Fibroblast of lung (primary cell): ENCODE measurements at regions not wholly inside any gene's neighbourhood (a gene's known extent, or its start where the extent isn't known, plus 50 kb on each side); places are given as distances from the start of the nearest gene placed in this dataset.

Experiments
- DNase-seq, 2 donors: peaks; one replicate each; pipeline versions ENCODE4 v3.0.0 to v3.0.0-alpha.2; 2010; ENCODE audit warnings: low read depth in 2 of 2
- H2AFZ ChIP-seq: 2 replicates; pipeline ENCODE4 v1.5.1; 2012; ENCODE audit warnings: low read length, control low read depth, inconsistent platforms
- H3K27ac ChIP-seq: 2 replicates; pipeline ENCODE4 v1.5.1; 2011; ENCODE audit warnings: low read length, control low read depth; ENCODE audit not compliant: insufficient read depth
- H3K27me3 ChIP-seq: 2 replicates; pipeline ENCODE4 v1.5.1; 2011; ENCODE audit warnings: mild to moderate bottlenecking, low read length; ENCODE audit not compliant: control insufficient read depth, insufficient read depth
- H3K36me3 ChIP-seq: 2 replicates; pipeline ENCODE4 v1.5.1; 2011; ENCODE audit warnings: low read length; ENCODE audit not compliant: control insufficient read depth, insufficient read depth
- H3K4me1 ChIP-seq: 2 replicates; pipeline ENCODE4 v1.5.1; 2011; ENCODE audit warnings: low read length; ENCODE audit not compliant: control insufficient read depth, insufficient read depth; ENCODE audit errors: extremely low read depth
- H3K4me2 ChIP-seq: 2 replicates; pipeline ENCODE4 v1.5.1; 2011; ENCODE audit warnings: low read length, control low read depth; ENCODE audit not compliant: insufficient read depth; ENCODE audit errors: extremely low read depth
- H3K4me3 ChIP-seq, 4 experiments: fragments of 200-600 bp in 1 of 4; sonication (generic) in 1 of 4; replicated peaks in 1 of 4; 2 replicates each; pipeline ENCODE4 v1.5.1; 2011 to 2016; ENCODE audit warnings: low read length in 4 of 4, low read depth in 3 of 4, mild to moderate bottlenecking in 3 of 4, control low read depth in 2 of 4, inconsistent platforms in 1 of 4, mixed read lengths in 1 of 4; ENCODE audit not compliant: insufficient read depth in 1 of 4; ENCODE audit errors: control extremely low read depth in 1 of 4
- H3K79me2 ChIP-seq: 2 replicates; pipeline ENCODE4 v1.5.1; 2012; ENCODE audit warnings: mild to moderate bottlenecking, low read length, inconsistent platforms; ENCODE audit not compliant: control insufficient read depth, insufficient read depth
- H3K9ac ChIP-seq: 2 replicates; pipeline ENCODE4 v1.5.1; 2011; ENCODE audit warnings: mild to moderate bottlenecking, low read length, control low read depth; ENCODE audit not compliant: insufficient read depth
- H3K9me3 ChIP-seq: 2 replicates; pipeline ENCODE4 v1.5.1; 2012; ENCODE audit warnings: low read depth, low read length; ENCODE audit not compliant: control insufficient read depth, insufficient read depth
- H4K20me1 ChIP-seq: 2 replicates; pipeline ENCODE4 v1.5.1; 2011; ENCODE audit warnings: low read length; ENCODE audit not compliant: control insufficient read depth, insufficient read depth; ENCODE audit errors: extremely low read depth
- EZH2 ChIP-seq: IDR thresholded peaks from 2 replicates; pipeline ENCODE4 v1.5.1; 2012; ENCODE audit warnings: low read length, control low read depth, mild to moderate bottlenecking; ENCODE audit errors: missing control alignments
- TF ChIP-seq, protein P1 (sequence below), 2 donors: IDR thresholded peaks in 1 of 2; conservative IDR thresholded peaks in 1 of 2; 1 replicate in 1 of 2; 2 replicates in 1 of 2; pipeline ENCODE4 v1.5.1; 2011 to 2012; ENCODE audit warnings: low read length in 2 of 2, control low read depth in 1 of 2, inconsistent platforms in 1 of 2, low read depth in 1 of 2, mild to moderate bottlenecking in 1 of 2

- no peak overlapping the region for H3K27ac ChIP-seq
- TF ChIP-seq, protein P1, sequence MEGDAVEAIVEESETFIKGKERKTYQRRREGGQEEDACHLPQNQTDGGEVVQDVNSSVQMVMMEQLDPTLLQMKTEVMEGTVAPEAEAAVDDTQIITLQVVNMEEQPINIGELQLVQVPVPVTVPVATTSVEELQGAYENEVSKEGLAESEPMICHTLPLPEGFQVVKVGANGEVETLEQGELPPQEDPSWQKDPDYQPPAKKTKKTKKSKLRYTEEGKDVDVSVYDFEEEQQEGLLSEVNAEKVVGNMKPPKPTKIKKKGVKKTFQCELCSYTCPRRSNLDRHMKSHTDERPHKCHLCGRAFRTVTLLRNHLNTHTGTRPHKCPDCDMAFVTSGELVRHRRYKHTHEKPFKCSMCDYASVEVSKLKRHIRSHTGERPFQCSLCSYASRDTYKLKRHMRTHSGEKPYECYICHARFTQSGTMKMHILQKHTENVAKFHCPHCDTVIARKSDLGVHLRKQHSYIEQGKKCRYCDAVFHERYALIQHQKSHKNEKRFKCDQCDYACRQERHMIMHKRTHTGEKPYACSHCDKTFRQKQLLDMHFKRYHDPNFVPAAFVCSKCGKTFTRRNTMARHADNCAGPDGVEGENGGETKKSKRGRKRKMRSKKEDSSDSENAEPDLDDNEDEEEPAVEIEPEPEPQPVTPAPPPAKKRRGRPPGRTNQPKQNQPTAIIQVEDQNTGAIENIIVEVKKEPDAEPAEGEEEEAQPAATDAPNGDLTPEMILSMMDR (conservative IDR thresholded peaks at IDR 0.05 in 1 of 2, IDR thresholded peaks at IDR 0.05 in 1 of 2; ENCODE audit: low read depth in 1 of 2, low read length in 2 of 2) = no peak
- TF ChIP-seq EZH2 = no peak
- H3K79me2 ChIP-seq = no peaks in the 10 kb centered on the region
- H3K27me3 ChIP-seq = no peaks in the 10 kb centered on the region
- no peak overlapping the region for H2AFZ ChIP-seq
- H3K9me3 ChIP-seq = no peaks in the 10 kb centered on the region
- H3K4me2 ChIP-seq = no peak overlapping the region
- no peak overlapping the region for H3K4me3 ChIP-seq
- H3K9ac ChIP-seq = no peak overlapping the region
- H3K36me3 ChIP-seq = no peaks in the 10 kb centered on the region
- H3K4me1 ChIP-seq = no peaks in the 10 kb centered on the region
- no peaks in the 10 kb centered on the region for H4K20me1 ChIP-seq
- peak; percentile 4 to 9 for DNase-seq
Observed at GRCh38 chr14:83347874-83348273, 1814.2 kb upstream of the SEL1L start.

DNA sequence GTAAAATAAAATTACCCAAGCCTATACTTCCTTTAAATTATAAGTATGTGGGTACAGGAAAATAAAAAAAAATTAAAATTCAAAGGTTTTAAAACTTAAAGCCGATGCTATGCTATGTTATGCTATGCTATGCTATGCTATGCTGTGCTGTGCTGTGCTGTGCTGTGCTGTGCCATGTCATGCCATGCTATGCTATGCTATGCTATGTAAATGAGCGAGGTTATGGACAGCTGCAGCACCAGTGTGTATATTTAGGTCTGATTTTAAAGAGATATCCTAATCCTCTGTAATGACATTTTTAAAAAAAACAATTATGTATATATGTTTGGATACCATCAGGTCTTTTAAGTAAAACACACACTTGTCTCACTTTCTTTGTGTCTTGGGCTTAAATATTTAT is 1822.0 kb upstream of the SEL1L start:
- Histone ChIP-seq H3K27ac (no peak overlapping the region), H3K9me3 (no peaks in the 10 kb centered on the region), H3K27me3 (no peaks in the 10 kb centered on the region), H3K4me2 (no peak overlapping the region), H3K9ac (no peak overlapping the region), H4K20me1 (no peaks in the 10 kb centered on the region), H3K4me3 (no peak overlapping the region), H3K36me3 (no peaks in the 10 kb centered on the region), H3K4me1 (no peaks in the 10 kb centered on the region), H3K79me2 (no peaks in the 10 kb centered on the region), H2AFZ (no peak overlapping the region)
- no peak for DNase-seq
- TF ChIP-seq, protein P1 (conservative IDR thresholded peaks at IDR 0.05 in 1 of 2, IDR thresholded peaks at IDR 0.05 in 1 of 2; ENCODE audit: low read depth in 1 of 2, low read length in 2 of 2) = no peak
- TF ChIP-seq EZH2 = no peak

GRCh38 chr14:83356080-83356479 is 1822.4 kb upstream of the SEL1L start:
- Histone ChIP-seq H3K4me2 (no peak overlapping the region), H3K27me3 (no peaks in the 10 kb centered on the region), H3K79me2 (no peaks in the 10 kb centered on the region), H3K9ac (no peak overlapping the region), H3K4me3 (no peak overlapping the region), H3K9me3 (no peaks in the 10 kb centered on the region), H2AFZ (no peak overlapping the region), H3K36me3 (no peaks in the 10 kb centered on the region), H4K20me1 (no peaks in the 10 kb centered on the region), H3K4me1 (no peaks in the 10 kb centered on the region), H3K27ac (no peak overlapping the region)
- no peak for DNase-seq
- no peak for TF ChIP-seq EZH2
